Lower lobe of right lung (tissue), 2 donors: ENCODE measurements at regions not wholly inside any gene's neighbourhood (a gene's known extent, or its start where the extent isn't known, plus 50 kb on each side); places are given as distances from the start of the nearest gene placed in this dataset.

Source experiments
- ATAC-seq, 2 donors: fragments of 200-7000 bp; cut with Tn5 transposase; one replicate each; pipeline ENCODE4 v1.9.1; 2020 to 2022; ENCODE audit warnings: mild to moderate bottlenecking in 2 of 2, moderate library complexity in 2 of 2
- DNase-seq: peaks from one replicate; pipeline ENCODE4 v3.0.0-alpha.2; 2020
- H3K27ac ChIP-seq: fragments of 200-600 bp; one replicate; pipeline ENCODE4 v1.8.0; 2022
- H3K27me3 ChIP-seq: fragments of 200-600 bp; one replicate; pipeline ENCODE4 v1.8.0; 2022; ENCODE audit warnings: low read depth
- H3K36me3 ChIP-seq: fragments of 200-600 bp; one replicate; pipeline ENCODE4 v1.8.0; 2022; ENCODE audit warnings: mild to moderate bottlenecking
- H3K4me1 ChIP-seq: fragments of 200-600 bp; one replicate; pipeline ENCODE4 v1.8.0; 2022
- H3K4me3 ChIP-seq: fragments of 200-600 bp; one replicate; pipeline ENCODE4 v1.8.0; 2022; ENCODE audit warnings: mild to moderate bottlenecking
- H3K9me3 ChIP-seq: fragments of 200-600 bp; one replicate; pipeline ENCODE4 v1.8.0; 2022
- CTCF ChIP-seq: fragments of 200-600 bp; IDR thresholded peaks from one replicate; pipeline ENCODE4 v1.8.0; 2022; ENCODE audit warnings: antibody characterized with exemption, mild to moderate bottlenecking
- intact Hi-C: fragments of 100-400 bp; cut with DNase I; formaldehyde crosslinking; loops from one replicate; pipeline ENCODE4 v1.11.0; 2022
- donor health status: DM: no; HTN: yes; CAD: no; lungs with severe emphysema.

- DNase-seq (no peak), ATAC-seq (peak; percentile 71 to 88)
- H3K9me3 ChIP-seq, result no peaks in the 10 kb centered on the region
- TF ChIP-seq CTCF, result no peak
- H3K27me3 ChIP-seq, result no peaks in the 10 kb centered on the region
- H3K4me3 ChIP-seq, result no peak overlapping the region
- no peaks in the 10 kb centered on the region for H3K4me1 ChIP-seq
- peak overlapping the region; percentile 14 for H3K27ac ChIP-seq
- intact Hi-C loops, result no loop called here
- no peaks in the 10 kb centered on the region for H3K36me3 ChIP-seq
Measured at GRCh38 chr12:72828662-72829324, 556.6 kb downstream of the TRHDE start.

- no peak for ATAC-seq
- no peak for DNase-seq
- intact Hi-C loops, result no loop called here
- Histone ChIP-seq H3K4me3 (no peak overlapping the region), H3K36me3 (no peaks in the 10 kb centered on the region), H3K27ac (no peak overlapping the region), H3K9me3 (no peaks in the 10 kb centered on the region), H3K4me1 (no peaks in the 10 kb centered on the region), H3K27me3 (no peaks in the 10 kb centered on the region)
- TF ChIP-seq CTCF, result no peak
Measured at GRCh38 chr12:72829838-72830237, 557.7 kb downstream of the TRHDE start.

GRCh38 chr12:72832024-72832423 is 559.9 kb downstream of the TRHDE start:
- no peak for TF ChIP-seq CTCF
- ATAC-seq, result no peak

GRCh38 chr12:72836194-72836593 is 564.0 kb downstream of the TRHDE start:
- intact Hi-C loops, result no loop called here
- no peak for ATAC-seq

More at GRCh38 chr12:72832024-72832423, 559.9 kb downstream of the TRHDE start:
- intact Hi-C loops, result no loop called here
- no peak for DNase-seq
- Histone ChIP-seq H3K9me3 (no peaks in the 10 kb centered on the region), H3K27ac (no peak overlapping the region), H3K36me3 (no peaks in the 10 kb centered on the region), H3K4me1 (no peaks in the 10 kb centered on the region), H3K4me3 (no peak overlapping the region), H3K27me3 (no peaks in the 10 kb centered on the region)

GRCh38 chr12:72839696-72840095 is 567.5 kb downstream of the TRHDE start:
- ATAC-seq (no peak), DNase-seq (no peak)
- H3K4me1 ChIP-seq, result no peaks in the 10 kb centered on the region
- no peak overlapping the region for H3K4me3 ChIP-seq
- H3K27ac ChIP-seq, result no peak overlapping the region
- intact Hi-C loops, result no loop called here
- no peaks in the 10 kb centered on the region for H3K36me3 ChIP-seq
- no peaks in the 10 kb centered on the region for H3K9me3 ChIP-seq
- no peaks in the 10 kb centered on the region for H3K27me3 ChIP-seq
- no peak for TF ChIP-seq CTCF

More at GRCh38 chr12:72836194-72836593, 564.0 kb downstream of the TRHDE start:
- no peaks in the 10 kb centered on the region for H3K36me3 ChIP-seq
- TF ChIP-seq CTCF, result no peak
- no peaks in the 10 kb centered on the region for H3K27me3 ChIP-seq
- H3K4me3 ChIP-seq, result no peak overlapping the region
- no peaks in the 10 kb centered on the region for H3K4me1 ChIP-seq
- no peaks in the 10 kb centered on the region for H3K9me3 ChIP-seq
- DNase-seq, result no peak
- H3K27ac ChIP-seq, result no peak overlapping the region
